T-helper 17 cell (primary cell): ENCODE measurements at regions not wholly inside any gene's neighbourhood (a gene's known extent, or its start where the extent isn't known, plus 50 kb on each side); places are given as distances from the start of the nearest gene placed in this dataset.

ENCODE experiments used
- ATAC-seq: fragments of 150-1000 bp; cut with Tn5 transposase; 2 replicates; pipeline ENCODE4 v1.10.0; 2021; ENCODE audit warnings: mild to moderate bottlenecking, moderate library complexity
- DNase-seq, 3 donors: peaks; one replicate each; pipeline versions ENCODE4 v3.0.0 to v3.0.0-alpha.2; 2020 to 2021
- H3K9me3 ChIP-seq: one replicate; pipeline ENCODE4 v1.7.0; 2013; ENCODE audit warnings: low read length, mild to moderate bottlenecking; ENCODE audit not compliant: control insufficient read depth, poor library complexity, severe bottlenecking
- H3K27ac Mint-ChIP-seq: one replicate; pipeline ENCODE4 v1.8.0; 2022; ENCODE audit warnings: mild to moderate bottlenecking, moderate library complexity, mixed read lengths
- H3K27me3 Mint-ChIP-seq: one replicate; pipeline ENCODE4 v1.8.0; 2022; ENCODE audit warnings: mixed read lengths
- H3K36me3 Mint-ChIP-seq: one replicate; pipeline ENCODE4 v1.8.0; 2022; ENCODE audit warnings: low read depth, mixed read lengths
- H3K4me1 Mint-ChIP-seq: one replicate; pipeline ENCODE4 v1.8.0; 2022; ENCODE audit warnings: mild to moderate bottlenecking, mixed read lengths
- H3K4me3 Mint-ChIP-seq: one replicate; pipeline ENCODE4 v1.8.0; 2022; ENCODE audit warnings: mild to moderate bottlenecking, moderate library complexity, mixed read lengths

- H3K4me3 Mint-ChIP-seq, result no peak overlapping the region
- ATAC-seq (no peak), DNase-seq (no peak)
- H3K27me3 Mint-ChIP-seq, result peaks cover 30% of the 10 kb centered on the region
- H3K9me3 ChIP-seq, result no peaks in the 10 kb centered on the region
- H3K27ac Mint-ChIP-seq, result no peak overlapping the region
- H3K4me1 Mint-ChIP-seq, result no peaks in the 10 kb centered on the region
- no peaks in the 10 kb centered on the region for H3K36me3 Mint-ChIP-seq
These were observed 82.4 kb downstream of the RTP4 start for GRCh38 chr3:187450431-187451190.

- no peaks in the 10 kb centered on the region for H3K9me3 ChIP-seq
- Mint-ChIP-seq H3K4me1 (no peaks in the 10 kb centered on the region), H3K4me3 (no peak overlapping the region), H3K27me3 (peaks cover 17% of the 10 kb centered on the region), H3K27ac (no peak overlapping the region), H3K36me3 (no peaks in the 10 kb centered on the region)
- DNase-seq (no peak), ATAC-seq (no peak)
These were observed 80.5 kb downstream of the RTP4 start for GRCh38 chr3:187448674-187449073.

GRCh38 chr3:187447737-187448136, 79.6 kb downstream of the RTP4 start:
- Mint-ChIP-seq H3K36me3 (no peaks in the 10 kb centered on the region), H3K27me3 (peaks cover 15% of the 10 kb centered on the region), H3K4me3 (no peak overlapping the region), H3K4me1 (no peaks in the 10 kb centered on the region), H3K27ac (no peak overlapping the region)
- H3K9me3 ChIP-seq, result no peaks in the 10 kb centered on the region
- DNase-seq, result no peak
- ATAC-seq, result no peak

- H3K9me3 ChIP-seq, result no peaks in the 10 kb centered on the region
- Mint-ChIP-seq H3K27ac (no peak overlapping the region), H3K36me3 (no peaks in the 10 kb centered on the region), H3K27me3 (peaks cover 5% of the 10 kb centered on the region), H3K4me3 (no peak overlapping the region), H3K4me1 (no peaks in the 10 kb centered on the region)
- DNase-seq (no peak), ATAC-seq (no peak)
These were observed 77.2 kb downstream of the RTP4 start for GRCh38 chr3:187445356-187445755.

GRCh38 chr3:187434524-187434923, 66.3 kb downstream of the RTP4 start:
- no peaks in the 10 kb centered on the region for H3K36me3 Mint-ChIP-seq
- DNase-seq (no peak), ATAC-seq (no peak)
- no peaks in the 10 kb centered on the region for H3K9me3 ChIP-seq
- H3K4me1 Mint-ChIP-seq, result no peaks in the 10 kb centered on the region
- peaks cover 34% of the 10 kb centered on the region for H3K27me3 Mint-ChIP-seq
- no peak overlapping the region for H3K4me3 Mint-ChIP-seq
- no peak overlapping the region for H3K27ac Mint-ChIP-seq

- Mint-ChIP-seq H3K27ac (no peak overlapping the region), H3K4me3 (no peak overlapping the region), H3K4me1 (no peaks in the 10 kb centered on the region), H3K36me3 (peaks cover 2% of the 10 kb centered on the region), H3K27me3 (peaks cover 33% of the 10 kb centered on the region)
- DNase-seq, result no peak
- no peaks in the 10 kb centered on the region for H3K9me3 ChIP-seq
- ATAC-seq, result no peak
These were observed 62.4 kb downstream of the RTP4 start for GRCh38 chr3:187430576-187430975.
